ENCODE measurements at regions not wholly inside any gene's neighbourhood (a gene's known extent, or its start where the extent isn't known, plus 50 kb on each side); places are given as distances from the start of the nearest gene placed in this dataset.
A peak's percentile ranks its signal among the peaks of the same experiment; 100 is the strongest.

- Histone ChIP-seq H3K9ac (ENCODE audit: low read depth, low read length, poor library complexity, severe bottlenecking) (no peak overlapping the region), H3K4me3 (ENCODE audit: low read length, poor library complexity, severe bottlenecking) (no peak overlapping the region), H3K4me1 (ENCODE audit: insufficient read depth, low read length, poor library complexity, severe bottlenecking) (peaks cover 59% of the 10 kb centered on the region), H4K20me1 (ENCODE audit: insufficient read depth, low read length, poor library complexity, severe bottlenecking) (peaks cover 61% of the 10 kb centered on the region), H3K36me3 (ENCODE audit: insufficient read depth, low read length) (peaks cover 15% of the 10 kb centered on the region; the same call in 1 of the 2 replicates), H3K9me2 (replicated peaks; ENCODE audit: low read depth, low read length) (no peaks in the 10 kb centered on the region), H3K9me3 (ENCODE audit: insufficient read depth, low read depth, low read length) (no peaks in the 10 kb centered on the region), H3K27me3 (ENCODE audit: insufficient read depth, low read length, poor library complexity, severe bottlenecking) (no peaks in the 10 kb centered on the region), H3K79me2 (ENCODE audit: insufficient read depth, low read length) (peaks cover 75% of the 10 kb centered on the region), H3K4me2 (ENCODE audit: low read depth, low read length, poor library complexity, severe bottlenecking) (peak overlapping the region; percentile 54), H2AFZ (ENCODE audit: low read length) (no peak overlapping the region), H3F3A (ENCODE audit: low read depth) (peaks cover 9% of the 10 kb centered on the region; the same call in 1 of the 2 replicates)
- TF ChIP-seq CTCF (conservative IDR thresholded peaks at IDR 0.05; ENCODE audit: low read length) (no peak), EZH2phosphoT487 (IDR thresholded peaks at IDR 0.05; ENCODE audit: borderline replicate concordance) (no peak)
Measured at GRCh38 chr6:21850691-21851090, 257.1 kb downstream of the SOX4 start.

- Histone ChIP-seq H3K27me3 (ENCODE audit: insufficient read depth, low read length, poor library complexity, severe bottlenecking) (no peaks in the 10 kb centered on the region), H3K4me2 (ENCODE audit: low read depth, low read length, poor library complexity, severe bottlenecking) (no peak overlapping the region), H4K20me1 (ENCODE audit: insufficient read depth, low read length, poor library complexity, severe bottlenecking) (peaks cover 47% of the 10 kb centered on the region), H3K36me3 (ENCODE audit: insufficient read depth, low read length) (peaks cover 48% of the 10 kb centered on the region; the same call in 1 of the 2 replicates), H3K9me2 (replicated peaks; ENCODE audit: low read depth, low read length) (no peaks in the 10 kb centered on the region), H3K9me3 (ENCODE audit: insufficient read depth, low read depth, low read length) (no peaks in the 10 kb centered on the region), H3F3A (ENCODE audit: low read depth) (no peaks in the 10 kb centered on the region), H2AFZ (ENCODE audit: low read length) (no peak overlapping the region), H3K4me1 (ENCODE audit: insufficient read depth, low read length, poor library complexity, severe bottlenecking) (peaks cover 16% of the 10 kb centered on the region), H3K79me2 (ENCODE audit: insufficient read depth, low read length) (peaks cover 83% of the 10 kb centered on the region), H3K4me3 (ENCODE audit: low read length, poor library complexity, severe bottlenecking) (no peak overlapping the region), H3K9ac (ENCODE audit: low read depth, low read length, poor library complexity, severe bottlenecking) (no peak overlapping the region)
- TF ChIP-seq EZH2phosphoT487 (IDR thresholded peaks at IDR 0.05; ENCODE audit: borderline replicate concordance) (no peak), CTCF (conservative IDR thresholded peaks at IDR 0.05; ENCODE audit: low read length) (no peak)
Measured at GRCh38 chr6:21855811-21856455, 262.4 kb downstream of the SOX4 start.

- Histone ChIP-seq H3K9me3 (ENCODE audit: insufficient read depth, low read depth, low read length) (no peaks in the 10 kb centered on the region), H3K36me3 (ENCODE audit: insufficient read depth, low read length) (peaks cover 53% of the 10 kb centered on the region; the same call in 1 of the 2 replicates), H3K9ac (ENCODE audit: low read depth, low read length, poor library complexity, severe bottlenecking) (no peak overlapping the region), H3K4me1 (ENCODE audit: insufficient read depth, low read length, poor library complexity, severe bottlenecking) (peaks cover 16% of the 10 kb centered on the region), H3K79me2 (ENCODE audit: insufficient read depth, low read length) (peaks cover 88% of the 10 kb centered on the region), H3K4me3 (ENCODE audit: low read length, poor library complexity, severe bottlenecking) (no peak overlapping the region), H3K27me3 (ENCODE audit: insufficient read depth, low read length, poor library complexity, severe bottlenecking) (no peaks in the 10 kb centered on the region), H2AFZ (ENCODE audit: low read length) (no peak overlapping the region), H3K9me2 (replicated peaks; ENCODE audit: low read depth, low read length) (no peaks in the 10 kb centered on the region), H4K20me1 (ENCODE audit: insufficient read depth, low read length, poor library complexity, severe bottlenecking) (peaks cover 47% of the 10 kb centered on the region), H3K4me2 (ENCODE audit: low read depth, low read length, poor library complexity, severe bottlenecking) (no peak overlapping the region), H3F3A (ENCODE audit: low read depth) (no peaks in the 10 kb centered on the region)
- TF ChIP-seq EZH2phosphoT487 (IDR thresholded peaks at IDR 0.05; ENCODE audit: borderline replicate concordance) (no peak), CTCF (conservative IDR thresholded peaks at IDR 0.05; ENCODE audit: low read length) (no peak)
Measured at GRCh38 chr6:21856456-21856825, 262.9 kb downstream of the SOX4 start.

All from Loucy (cell line).